ENCODE measurements at regions not wholly inside any gene's neighbourhood (a gene's known extent, or its start where the extent isn't known, plus 50 kb on each side); places are given as distances from the start of the nearest gene placed in this dataset.

DNA sequence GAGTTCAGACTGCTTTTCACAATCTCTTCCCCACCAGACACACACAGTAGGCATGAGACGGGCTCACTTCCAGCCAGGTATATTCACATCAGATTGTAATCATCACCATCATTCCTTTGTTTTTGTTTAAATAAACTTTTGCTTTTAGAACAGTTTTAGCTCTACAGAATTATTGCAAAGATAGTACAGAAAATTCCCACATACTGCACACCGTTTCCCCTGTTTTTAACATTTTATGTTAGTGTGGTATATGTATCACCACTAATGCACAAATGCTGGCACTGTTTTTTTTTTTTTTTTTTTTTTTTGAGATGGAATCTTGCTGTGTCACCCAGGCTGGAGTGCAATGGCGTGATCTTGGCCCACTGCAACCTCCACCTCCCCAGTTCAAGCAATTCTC lies 83.3 kb upstream of the ANO1 start:
- TF ChIP-seq, protein P1, sequence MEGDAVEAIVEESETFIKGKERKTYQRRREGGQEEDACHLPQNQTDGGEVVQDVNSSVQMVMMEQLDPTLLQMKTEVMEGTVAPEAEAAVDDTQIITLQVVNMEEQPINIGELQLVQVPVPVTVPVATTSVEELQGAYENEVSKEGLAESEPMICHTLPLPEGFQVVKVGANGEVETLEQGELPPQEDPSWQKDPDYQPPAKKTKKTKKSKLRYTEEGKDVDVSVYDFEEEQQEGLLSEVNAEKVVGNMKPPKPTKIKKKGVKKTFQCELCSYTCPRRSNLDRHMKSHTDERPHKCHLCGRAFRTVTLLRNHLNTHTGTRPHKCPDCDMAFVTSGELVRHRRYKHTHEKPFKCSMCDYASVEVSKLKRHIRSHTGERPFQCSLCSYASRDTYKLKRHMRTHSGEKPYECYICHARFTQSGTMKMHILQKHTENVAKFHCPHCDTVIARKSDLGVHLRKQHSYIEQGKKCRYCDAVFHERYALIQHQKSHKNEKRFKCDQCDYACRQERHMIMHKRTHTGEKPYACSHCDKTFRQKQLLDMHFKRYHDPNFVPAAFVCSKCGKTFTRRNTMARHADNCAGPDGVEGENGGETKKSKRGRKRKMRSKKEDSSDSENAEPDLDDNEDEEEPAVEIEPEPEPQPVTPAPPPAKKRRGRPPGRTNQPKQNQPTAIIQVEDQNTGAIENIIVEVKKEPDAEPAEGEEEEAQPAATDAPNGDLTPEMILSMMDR (IDR thresholded peaks at IDR 0.05; ENCODE audit: poor library complexity): no peak
- TF ChIP-seq EZH2 (IDR thresholded peaks at IDR 0.05; ENCODE audit: borderline replicate concordance): no peak

Data from hepatocyte (in vitro differentiated cells).